Neuronal stem cell (in vitro differentiated cells): ENCODE measurements at regions not wholly inside any gene's neighbourhood (a gene's known extent, or its start where the extent isn't known, plus 50 kb on each side); places are given as distances from the start of the nearest gene placed in this dataset.

Experiments used
- DNase-seq: peaks from one replicate; pipeline ENCODE4 v3.0.0-alpha.2; 2013; ENCODE audit warnings: low spot score
- H2AFZ ChIP-seq: one replicate; pipeline ENCODE4 v1.6.1; 2013; ENCODE audit warnings: mild to moderate bottlenecking, low read length, inconsistent platforms
- H2AK5ac ChIP-seq: 2 replicates; pipeline ENCODE4 v1.6.1; 2013; ENCODE audit warnings: low read depth, mild to moderate bottlenecking, inconsistent platforms, low read length, moderate library complexity, mixed read lengths
- H2BK120ac ChIP-seq: 2 replicates; pipeline ENCODE4 v1.6.1; 2013; ENCODE audit warnings: low read depth, mild to moderate bottlenecking, inconsistent platforms, low read length, moderate library complexity, mixed read lengths
- H2BK12ac ChIP-seq: one replicate; pipeline ENCODE4 v1.6.1; 2013; ENCODE audit warnings: low read length, inconsistent platforms
- H2BK15ac ChIP-seq: 2 replicates; pipeline ENCODE4 v1.6.1; 2013; ENCODE audit warnings: mild to moderate bottlenecking, low read length, inconsistent platforms, mixed read lengths
- H2BK5ac ChIP-seq: one replicate; pipeline ENCODE4 v1.6.1; 2013; ENCODE audit warnings: inconsistent platforms, mild to moderate bottlenecking, low read length, moderate library complexity
- H3K14ac ChIP-seq: one replicate; pipeline ENCODE4 v1.6.1; 2013; ENCODE audit warnings: low read length, inconsistent platforms
- H3K18ac ChIP-seq: 2 replicates; pipeline ENCODE4 v1.6.1; 2013; ENCODE audit warnings: low read length, inconsistent platforms
- H3K23ac ChIP-seq: 2 replicates; pipeline ENCODE4 v1.6.1; 2013; ENCODE audit warnings: low read depth, mild to moderate bottlenecking, mixed read lengths, low read length, inconsistent platforms; ENCODE audit not compliant: poor library complexity
- H3K27ac ChIP-seq: replicated peaks from 3 replicates; pipeline ENCODE4 v1.5.1; 2013; ENCODE audit warnings: low read length, inconsistent platforms
- H3K27me3 ChIP-seq, 3 experiments: 2 replicates each; pipeline ENCODE4 v1.6.1; 2013; ENCODE audit warnings: low read length in 3 of 3, mild to moderate bottlenecking in 2 of 3, inconsistent platforms in 1 of 3, low read depth in 1 of 3, mixed read lengths in 1 of 3, moderate library complexity in 1 of 3; ENCODE audit not compliant: control insufficient read depth in 3 of 3, insufficient read depth in 3 of 3
- H3K36me3 ChIP-seq, 2 donors: replicated peaks in 1 of 2; 2 replicates each; pipeline ENCODE4 v1.6.1; 2013; ENCODE audit warnings: low read length in 2 of 2; ENCODE audit not compliant: control insufficient read depth in 2 of 2, insufficient read depth in 2 of 2
- H3K4ac ChIP-seq: 2 replicates; pipeline ENCODE4 v1.6.1; 2013; ENCODE audit warnings: inconsistent platforms, mild to moderate bottlenecking, low read length, moderate library complexity
- H3K4me1 ChIP-seq, 2 donors: 1 replicate in 1 of 2; 2 replicates in 1 of 2; pipeline ENCODE4 v1.6.1; 2013; ENCODE audit warnings: low read length in 2 of 2, low read depth in 1 of 2; ENCODE audit not compliant: control insufficient read depth in 2 of 2, insufficient read depth in 1 of 2
- H3K4me2 ChIP-seq: one replicate; pipeline ENCODE4 v1.6.1; 2013; ENCODE audit warnings: mild to moderate bottlenecking, low read length, inconsistent platforms; ENCODE audit not compliant: insufficient read depth, poor library complexity, severe bottlenecking
- H3K4me3 ChIP-seq, 2 donors: 2 replicates each; pipeline ENCODE4 v1.5.1; 2013; ENCODE audit warnings: low read length in 2 of 2, mild to moderate bottlenecking in 2 of 2, inconsistent platforms in 1 of 2, moderate library complexity in 1 of 2
- H3K79me1 ChIP-seq: one replicate; pipeline ENCODE4 v1.6.1; 2013; ENCODE audit warnings: low read depth, mild to moderate bottlenecking, inconsistent platforms, low read length, moderate library complexity
- H3K9ac ChIP-seq: one replicate; pipeline ENCODE4 v1.6.1; 2013; ENCODE audit warnings: mild to moderate bottlenecking, low read depth, low read length, inconsistent platforms; ENCODE audit not compliant: poor library complexity
- H3K9me3 ChIP-seq, 2 donors: replicated peaks in 1 of 2; 2 replicates each; pipeline versions ENCODE3 to v1.6.1; 2013; ENCODE audit warnings: low read length in 2 of 2, mild to moderate bottlenecking in 2 of 2, inconsistent platforms in 1 of 2, low read depth in 1 of 2, mixed read lengths in 1 of 2, moderate library complexity in 1 of 2; ENCODE audit not compliant: control insufficient read depth in 2 of 2, insufficient read depth in 1 of 2
- H4K8ac ChIP-seq: one replicate; pipeline ENCODE4 v1.6.1; 2013; ENCODE audit warnings: low read depth, mild to moderate bottlenecking, inconsistent platforms, low read length, moderate library complexity
- H4K91ac ChIP-seq: one replicate; pipeline ENCODE4 v1.6.1; 2013; ENCODE audit warnings: low read length, low read depth, mild to moderate bottlenecking, inconsistent platforms; ENCODE audit not compliant: poor library complexity
- WGBS, 2 donors: extraction: QIAGEN DNeasy Blood & Tissue Kit; methylation state at CpG; one replicate each; pipeline ENCODE4 v1.1.7; 2013; ENCODE audit warnings: missing lambda C conversion rate in 2 of 2, mixed read lengths in 1 of 2; ENCODE audit not compliant: insufficient read length in 2 of 2, insufficient replicate concordance in 1 of 2; ENCODE audit errors: extremely low coverage in 2 of 2; 5-methylcytosine and 5-hydroxymethylcytosine counted together

- Histone ChIP-seq H2AK5ac (no peak overlapping the region), H3K23ac (no peak overlapping the region), H3K14ac (no peak overlapping the region), H4K91ac (no peak overlapping the region), H3K27ac (no peak overlapping the region), H3K4me2 (no peak overlapping the region), H2BK15ac (no peak overlapping the region), H3K18ac (no peak overlapping the region), H3K9me3 (no peaks in the 10 kb centered on the region), H4K8ac (no peak overlapping the region), H3K4me1 (no peaks in the 10 kb centered on the region), H2BK12ac (no peak overlapping the region), H2BK5ac (no peak overlapping the region), H3K4ac (no peak overlapping the region), H3K27me3 (peaks cover 0 to 3% (median 0%) of the 10 kb centered on the region in 3 experiments), H3K9ac (no peak overlapping the region), H3K4me3 (no peak overlapping the region), H3K36me3 (no peaks in the 10 kb centered on the region), H2BK120ac (no peak overlapping the region), H3K79me1 (no peaks in the 10 kb centered on the region), H2AFZ (no peak overlapping the region)
- no CpG with 5 or more reads among the region's 1 CpG for WGBS, 2 donors
- DNase-seq, result no peak
Observed at GRCh38 chr1:68571454-68572235, 74.8 kb upstream of the DEPDC1 start.

DNA sequence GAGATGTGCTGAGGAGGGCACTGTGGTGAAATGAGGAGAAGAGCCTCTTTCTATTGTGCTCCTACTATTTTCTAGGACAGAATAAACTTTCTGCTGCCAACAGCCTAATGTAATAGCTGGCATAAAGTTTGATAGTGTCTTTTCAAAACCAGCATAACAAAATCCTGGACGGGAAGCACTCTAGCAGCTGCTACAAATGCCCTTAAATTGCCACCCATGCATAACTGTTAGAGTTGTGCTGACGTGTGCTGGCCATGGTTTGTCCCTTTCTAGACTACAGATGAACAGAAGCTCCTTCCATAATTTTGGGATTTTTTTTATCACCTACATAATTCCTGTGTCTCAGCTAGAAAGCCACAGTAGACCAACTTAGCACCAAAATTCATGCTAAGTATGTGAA is 88.5 kb upstream of the DEPDC1 start:
- H2BK15ac ChIP-seq, result no peak overlapping the region
- no peak overlapping the region for H2AK5ac ChIP-seq
- H3K18ac ChIP-seq, result no peak overlapping the region
- no peak overlapping the region for H3K4me2 ChIP-seq
- no peak overlapping the region for H3K4me3 ChIP-seq
- DNase-seq, result no peak
- no peaks in the 10 kb centered on the region for H3K27me3 ChIP-seq
- no peak overlapping the region for H2BK120ac ChIP-seq
- H3K23ac ChIP-seq, result no peak overlapping the region
- H2BK5ac ChIP-seq, result no peak overlapping the region
- H4K91ac ChIP-seq, result no peak overlapping the region
- no peak overlapping the region for H2BK12ac ChIP-seq
- no peaks in the 10 kb centered on the region for H3K79me1 ChIP-seq
- H3K9me3 ChIP-seq, result no peaks in the 10 kb centered on the region
- no peak overlapping the region for H3K27ac ChIP-seq
- no CpG with 5 or more reads among the region's 2 CpGs for WGBS, 2 donors
- no peaks in the 10 kb centered on the region for H3K4me1 ChIP-seq
- H4K8ac ChIP-seq, result no peak overlapping the region
- no peak overlapping the region for H3K4ac ChIP-seq
- no peak overlapping the region for H3K9ac ChIP-seq
- H3K36me3 ChIP-seq, result no peaks in the 10 kb centered on the region
- no peak overlapping the region for H3K14ac ChIP-seq
- H2AFZ ChIP-seq, result no peak overlapping the region

DNA sequence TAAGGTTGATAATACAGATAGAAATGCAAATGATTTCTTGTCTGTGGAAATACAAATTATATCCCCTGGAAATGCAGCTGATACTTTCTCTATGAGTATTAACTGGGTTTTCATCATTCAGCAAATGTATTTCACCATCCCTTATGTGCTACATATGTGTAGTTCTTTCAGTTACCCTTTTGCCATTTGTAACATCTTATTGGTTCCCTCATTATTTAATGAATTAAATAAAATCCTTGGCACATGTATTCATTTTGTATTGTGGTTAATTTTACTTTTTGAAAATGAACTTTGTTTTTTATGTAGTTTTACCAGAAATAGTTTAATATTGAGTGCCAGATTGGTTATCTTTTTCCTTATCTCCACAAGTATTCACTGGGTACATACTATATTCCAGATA is 89.9 kb upstream of the DEPDC1 start:
- Histone ChIP-seq H2BK5ac (no peak overlapping the region), H3K27me3 (no peaks in the 10 kb centered on the region), H3K9ac (no peak overlapping the region), H4K91ac (no peak overlapping the region), H3K23ac (no peak overlapping the region), H2AFZ (no peak overlapping the region), H3K14ac (no peak overlapping the region), H2BK15ac (no peak overlapping the region), H2AK5ac (no peak overlapping the region), H4K8ac (no peak overlapping the region), H3K4me3 (no peak overlapping the region), H3K79me1 (no peaks in the 10 kb centered on the region), H3K36me3 (no peaks in the 10 kb centered on the region), H3K4ac (no peak overlapping the region), H3K4me2 (no peak overlapping the region), H2BK12ac (no peak overlapping the region), H3K27ac (no peak overlapping the region), H3K4me1 (no peaks in the 10 kb centered on the region), H3K9me3 (no peaks in the 10 kb centered on the region), H2BK120ac (no peak overlapping the region), H3K18ac (no peak overlapping the region)
- DNase-seq, result no peak

- Histone ChIP-seq H2AK5ac (no peak overlapping the region), H3K4me2 (no peak overlapping the region), H3K36me3 (no peaks in the 10 kb centered on the region), H3K79me1 (no peaks in the 10 kb centered on the region), H3K23ac (no peak overlapping the region), H2BK120ac (no peak overlapping the region), H3K4me1 (no peaks in the 10 kb centered on the region), H3K4me3 (no peak overlapping the region), H3K9me3 (no peaks in the 10 kb centered on the region), H3K27ac (no peak overlapping the region), H3K9ac (no peak overlapping the region), H2BK5ac (no peak overlapping the region), H2BK15ac (no peak overlapping the region), H2BK12ac (no peak overlapping the region), H2AFZ (no peak overlapping the region), H3K14ac (no peak overlapping the region), H4K91ac (no peak overlapping the region), H3K18ac (no peak overlapping the region), H4K8ac (no peak overlapping the region), H3K4ac (no peak overlapping the region), H3K27me3 (no peaks in the 10 kb centered on the region)
- no peak for DNase-seq
- no CpG with 5 or more reads among the region's 3 CpGs for WGBS, 2 donors
Observed at GRCh38 chr1:68588304-68588703, 91.4 kb upstream of the DEPDC1 start.
